ENCODE measurements at regions not wholly inside any gene's neighbourhood (a gene's known extent, or its start where the extent isn't known, plus 50 kb on each side); places are given as distances from the start of the nearest gene placed in this dataset.

DNA sequence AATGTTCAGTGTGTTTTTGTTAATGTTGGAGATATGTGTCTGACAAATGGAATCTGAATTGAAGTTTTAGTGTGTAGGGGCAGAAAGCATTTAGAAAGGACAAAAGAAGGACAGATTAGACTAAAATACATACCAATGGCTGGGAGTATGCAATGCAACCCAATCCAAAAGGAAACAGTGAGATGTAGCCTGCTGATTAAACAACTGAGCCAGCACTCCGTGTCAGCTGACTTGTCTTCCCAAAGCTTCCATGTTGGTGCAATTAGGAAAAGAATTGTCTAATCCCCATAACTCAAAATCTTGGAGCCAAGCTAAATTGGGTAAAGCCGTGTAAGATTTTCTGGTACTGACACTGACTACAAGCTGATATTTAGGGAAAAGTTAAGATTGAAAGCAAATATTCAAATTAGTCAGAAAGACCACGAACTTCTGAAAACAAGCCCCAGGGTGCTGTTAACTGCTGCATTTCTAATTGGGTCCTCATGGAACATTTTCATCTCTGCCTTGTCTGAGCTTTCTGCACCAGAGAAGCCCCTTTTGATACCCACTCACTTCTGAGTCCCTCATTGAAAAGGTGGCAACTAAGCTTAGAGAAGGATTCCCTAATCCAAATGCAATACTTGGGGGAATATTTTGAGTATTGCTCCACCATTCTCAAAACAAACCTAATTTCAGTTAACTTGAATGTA, 109.1 kb downstream of the DAD1 start:
- H3K27me3 ChIP-seq = no peaks in the 10 kb centered on the region
- no peak for TF ChIP-seq Cebpa-rat (IDR thresholded peaks at IDR 0.05)
- peak overlapping the region; percentile 92 for H3K9ac ChIP-seq
- peak overlapping the region; percentile 79 for H3K4me2 ChIP-seq
- peak overlapping the region; percentile 92 for H3K27ac ChIP-seq
- no peaks in the 10 kb centered on the region for H3K9me3 ChIP-seq
- H3K4me1 ChIP-seq = peaks cover 48% of the 10 kb centered on the region
- peak overlapping the region; percentile 71 for H3K4me3 ChIP-seq
- peaks cover 12% of the 10 kb centered on the region for H4K20me1 ChIP-seq
- 0 out of 2 replicates have a peak, but pooled peaks cover 4% of the 10 kb centered on the region for H3K36me3 ChIP-seq

DNA sequence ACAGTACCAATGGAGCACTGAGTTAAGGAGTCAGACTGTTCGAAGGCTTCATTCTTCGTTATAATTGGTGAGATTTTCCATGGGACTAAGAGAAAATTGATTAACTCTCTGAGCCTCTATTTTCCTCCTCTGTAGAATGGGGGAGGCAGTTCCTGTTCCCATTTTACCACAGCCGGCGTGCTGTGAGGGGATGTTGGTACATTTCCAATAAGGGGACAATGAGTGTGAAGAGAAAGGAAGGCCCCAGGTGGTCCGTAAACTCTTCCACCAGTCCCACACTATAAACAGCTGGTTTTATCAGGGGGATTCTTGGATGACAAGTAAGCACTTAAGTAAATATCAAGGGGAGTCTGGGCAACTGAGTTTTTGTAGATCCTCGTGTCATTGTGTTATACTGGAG, 109.9 kb downstream of the DAD1 start:
- H4K20me1 ChIP-seq = peaks cover 4% of the 10 kb centered on the region; the same call in 1 of the 2 replicates
- H3K9ac ChIP-seq = peak overlapping the region; percentile 92
- no peaks in the 10 kb centered on the region for H3K9me3 ChIP-seq
- H3K4me3 ChIP-seq = peak overlapping the region; percentile 71
- peaks cover 41% of the 10 kb centered on the region for H3K4me1 ChIP-seq
- peak overlapping the region; percentile 92 for H3K27ac ChIP-seq
- TF ChIP-seq Cebpa-rat (IDR thresholded peaks at IDR 0.05) = no peak
- no peaks in the 10 kb centered on the region for H3K36me3 ChIP-seq
- no peaks in the 10 kb centered on the region for H3K27me3 ChIP-seq
- peak overlapping the region; percentile 79 for H3K4me2 ChIP-seq

DNA sequence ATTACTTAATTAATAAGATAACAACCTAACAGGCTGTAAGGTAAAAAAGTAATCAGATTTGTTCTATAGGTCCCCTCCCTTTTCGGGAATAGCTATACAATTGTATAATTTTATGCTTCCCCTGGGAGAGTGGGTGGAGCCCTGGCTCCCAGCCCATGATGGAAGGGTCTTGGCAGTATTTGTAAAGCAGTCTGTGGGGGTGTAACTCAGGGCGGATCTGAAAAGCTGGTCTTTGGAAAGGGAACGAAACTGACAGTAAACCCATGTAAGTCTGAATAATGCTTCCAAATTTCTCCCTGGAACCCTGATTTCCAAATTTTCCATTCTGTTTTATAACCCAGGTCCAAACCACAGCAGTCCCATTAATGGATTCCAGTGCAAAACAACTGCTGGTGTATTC, 110.4 kb downstream of the DAD1 start:
- Histone ChIP-seq H3K9me3 (no peaks in the 10 kb centered on the region), H3K27ac (peak overlapping the region; percentile 92), H3K4me2 (peak overlapping the region; percentile 79), H3K36me3 (no peaks in the 10 kb centered on the region), H3K4me3 (peak overlapping the region; percentile 71), H3K9ac (peak overlapping the region; percentile 92), H3K27me3 (no peaks in the 10 kb centered on the region), H4K20me1 (no peaks in the 10 kb centered on the region; the same call in 1 of the 2 replicates), H3K4me1 (peaks cover 37% of the 10 kb centered on the region)
- no peak for TF ChIP-seq Cebpa-rat (IDR thresholded peaks at IDR 0.05)

DNA sequence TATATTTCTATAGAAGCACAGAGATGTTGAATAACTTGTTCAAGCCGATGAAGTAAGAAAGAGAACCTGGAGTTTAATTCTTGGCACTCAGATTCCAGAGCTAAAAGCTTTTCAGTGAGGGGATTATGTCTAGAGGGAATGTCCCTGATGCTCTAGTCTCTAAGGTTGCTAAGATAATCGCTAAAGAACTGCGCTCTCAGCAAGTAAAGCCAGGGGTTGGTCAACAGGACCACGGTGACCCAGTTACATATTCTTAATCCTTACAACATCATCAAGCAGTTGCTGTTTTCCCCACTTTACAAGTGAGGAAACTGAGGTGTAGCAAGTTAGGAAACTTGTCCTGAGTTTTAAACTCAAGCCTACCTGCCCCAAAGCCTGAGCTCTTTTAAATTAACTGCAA, 110.8 kb downstream of the DAD1 start:
- Histone ChIP-seq H3K9me3 (no peaks in the 10 kb centered on the region), H3K27ac (peak overlapping the region; percentile 92), H3K36me3 (no peaks in the 10 kb centered on the region), H3K4me3 (peak overlapping the region; percentile 71), H3K4me1 (peaks cover 33% of the 10 kb centered on the region), H3K4me2 (peak overlapping the region; percentile 79), H3K27me3 (no peaks in the 10 kb centered on the region), H4K20me1 (no peaks in the 10 kb centered on the region), H3K9ac (peak overlapping the region; percentile 92)
- TF ChIP-seq Cebpa-rat (IDR thresholded peaks at IDR 0.05) = no peak

DNA sequence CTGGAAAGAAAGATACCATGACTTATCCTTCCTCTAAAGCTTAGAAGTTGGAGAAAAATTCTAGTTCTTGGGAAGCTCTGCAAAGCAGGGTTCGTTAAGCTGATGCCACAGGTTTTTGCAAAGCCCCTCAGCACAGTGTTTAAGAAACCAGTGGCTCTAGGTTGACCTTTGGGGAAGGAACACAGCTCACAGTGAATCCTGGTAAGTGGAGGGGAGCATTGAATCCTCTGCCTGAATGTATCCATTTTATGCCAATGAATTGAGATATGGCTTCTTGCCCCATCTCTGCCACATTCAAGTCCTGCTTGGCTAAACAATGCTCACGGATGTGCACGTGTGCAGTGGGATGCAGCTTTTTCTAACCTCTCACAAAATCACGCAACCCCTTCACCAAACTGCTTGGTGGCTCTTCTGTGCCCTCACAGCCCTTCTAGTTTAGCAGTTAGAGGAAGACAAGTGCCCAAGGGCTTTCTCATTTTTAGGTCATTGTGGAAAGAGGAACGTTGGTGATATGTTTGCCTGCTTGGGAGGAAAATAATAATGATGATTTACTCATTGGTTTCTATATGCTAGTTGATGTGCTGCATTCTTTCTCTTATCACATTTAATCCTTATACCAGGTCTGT, 111.3 kb downstream of the DAD1 start:
- TF ChIP-seq Cebpa-rat (IDR thresholded peaks at IDR 0.05) = no peak
- H3K4me3 ChIP-seq = peak overlapping the region; percentile 71

DNA sequence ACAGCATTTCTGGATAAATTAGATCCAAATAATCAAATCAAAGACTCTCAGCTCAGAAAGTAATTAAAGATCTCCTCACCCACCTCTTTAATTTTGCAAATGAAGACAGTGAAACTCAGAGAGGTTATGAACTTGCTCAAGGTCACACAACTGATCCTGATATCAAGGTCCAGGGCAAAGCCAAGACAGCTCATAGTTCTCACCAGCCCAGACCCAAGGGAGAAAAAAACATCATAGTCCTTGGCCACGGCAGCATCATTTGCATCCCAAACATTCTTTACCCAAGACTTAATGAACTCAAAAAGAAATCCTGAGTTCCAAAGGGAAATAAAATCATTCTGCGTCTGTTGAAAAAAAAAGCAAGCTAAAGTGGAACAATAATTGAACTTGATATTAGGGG, 112.1 kb downstream of the DAD1 start:
- peak overlapping the region; percentile 92 for H3K9ac ChIP-seq
- TF ChIP-seq Cebpa-rat (IDR thresholded peaks at IDR 0.05) = no peak
- peaks cover 31% of the 10 kb centered on the region for H3K4me1 ChIP-seq
- no peaks in the 10 kb centered on the region for H4K20me1 ChIP-seq
- H3K27ac ChIP-seq = peak overlapping the region; percentile 92
- peak overlapping the region; percentile 79 for H3K4me2 ChIP-seq
- no peaks in the 10 kb centered on the region for H3K36me3 ChIP-seq
- H3K27me3 ChIP-seq = no peaks in the 10 kb centered on the region
- peak overlapping the region; percentile 71 for H3K4me3 ChIP-seq
- H3K9me3 ChIP-seq = no peaks in the 10 kb centered on the region

More for the DNA sequence above, 111.3 kb downstream of the DAD1 start:
- no peaks in the 10 kb centered on the region for H3K9me3 ChIP-seq
- H3K36me3 ChIP-seq = no peaks in the 10 kb centered on the region
- H3K27me3 ChIP-seq = no peaks in the 10 kb centered on the region
- peak overlapping the region; percentile 92 for H3K9ac ChIP-seq
- H3K4me2 ChIP-seq = peak overlapping the region; percentile 79
- peaks cover 30% of the 10 kb centered on the region for H3K4me1 ChIP-seq
- peak overlapping the region; percentile 92 for H3K27ac ChIP-seq
- no peaks in the 10 kb centered on the region for H4K20me1 ChIP-seq

DNA sequence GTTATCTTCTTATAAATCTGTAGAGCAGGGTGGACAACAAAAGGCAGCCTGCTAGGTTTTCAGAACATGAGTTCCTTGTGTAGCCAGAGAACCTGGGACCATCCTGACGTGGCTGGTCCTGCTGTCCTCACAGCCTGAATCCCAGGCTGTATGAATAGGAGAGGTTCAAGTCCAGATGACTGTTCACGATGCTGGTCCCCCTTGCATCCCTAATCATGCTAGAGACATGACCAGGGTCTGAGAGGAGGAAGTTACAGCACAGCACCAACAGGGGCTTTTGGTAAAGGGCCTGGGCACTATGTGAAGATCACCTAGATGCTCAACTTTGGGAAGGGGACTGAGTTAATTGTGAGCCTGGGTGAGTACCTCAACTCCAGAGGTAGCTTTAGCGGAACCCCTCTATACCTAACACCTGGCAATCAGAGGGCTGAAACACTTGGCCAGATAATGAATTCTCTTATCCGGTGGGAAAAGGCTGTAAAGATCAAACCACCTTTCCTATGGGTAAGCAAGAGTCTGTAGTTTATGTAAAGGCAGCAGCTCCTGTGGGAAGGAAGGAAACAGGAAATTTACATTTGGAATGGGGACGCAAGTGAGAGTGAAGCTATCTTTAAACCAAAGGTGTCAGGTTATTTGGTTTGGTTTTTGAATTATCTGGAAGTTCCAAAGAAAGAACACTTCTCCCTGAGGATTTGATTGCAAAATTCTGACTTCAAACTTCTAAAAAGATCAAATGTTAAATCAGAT, 112.8 kb downstream of the DAD1 start:
- H3K4me2 ChIP-seq = peak overlapping the region; percentile 79
- peak overlapping the region; percentile 92 for H3K9ac ChIP-seq
- peak overlapping the region; percentile 92 for H3K27ac ChIP-seq
- TF ChIP-seq Cebpa-rat (IDR thresholded peaks at IDR 0.05) = no peak
- no peaks in the 10 kb centered on the region for H3K9me3 ChIP-seq
- no peaks in the 10 kb centered on the region for H4K20me1 ChIP-seq
- H3K4me1 ChIP-seq = peaks cover 30% of the 10 kb centered on the region
- H3K36me3 ChIP-seq = no peaks in the 10 kb centered on the region
- peak overlapping the region; percentile 71 for H3K4me3 ChIP-seq
- no peaks in the 10 kb centered on the region for H3K27me3 ChIP-seq

DNA sequence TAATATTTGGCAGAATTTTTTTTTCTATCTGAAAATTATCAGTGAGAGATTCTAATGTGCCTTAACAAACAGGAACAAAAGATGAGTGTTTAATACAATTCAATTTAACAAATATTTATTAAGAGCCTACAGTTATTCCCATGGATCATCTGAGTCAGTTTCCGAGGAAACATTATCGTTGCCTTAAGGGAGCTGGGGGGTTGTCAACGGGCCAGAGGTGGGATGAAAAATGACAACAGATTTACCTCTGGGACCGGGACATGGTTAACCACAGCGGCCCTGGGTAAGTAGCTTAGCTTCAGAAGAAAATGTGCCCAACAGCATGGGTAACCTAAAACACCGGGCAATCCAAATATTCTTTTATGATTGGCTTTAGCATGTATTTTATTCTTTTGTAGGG, 113.6 kb downstream of the DAD1 start:
- Histone ChIP-seq H3K9me3 (no peaks in the 10 kb centered on the region), H3K27ac (peak overlapping the region; percentile 92), H3K4me2 (peak overlapping the region; percentile 79)

DNA sequence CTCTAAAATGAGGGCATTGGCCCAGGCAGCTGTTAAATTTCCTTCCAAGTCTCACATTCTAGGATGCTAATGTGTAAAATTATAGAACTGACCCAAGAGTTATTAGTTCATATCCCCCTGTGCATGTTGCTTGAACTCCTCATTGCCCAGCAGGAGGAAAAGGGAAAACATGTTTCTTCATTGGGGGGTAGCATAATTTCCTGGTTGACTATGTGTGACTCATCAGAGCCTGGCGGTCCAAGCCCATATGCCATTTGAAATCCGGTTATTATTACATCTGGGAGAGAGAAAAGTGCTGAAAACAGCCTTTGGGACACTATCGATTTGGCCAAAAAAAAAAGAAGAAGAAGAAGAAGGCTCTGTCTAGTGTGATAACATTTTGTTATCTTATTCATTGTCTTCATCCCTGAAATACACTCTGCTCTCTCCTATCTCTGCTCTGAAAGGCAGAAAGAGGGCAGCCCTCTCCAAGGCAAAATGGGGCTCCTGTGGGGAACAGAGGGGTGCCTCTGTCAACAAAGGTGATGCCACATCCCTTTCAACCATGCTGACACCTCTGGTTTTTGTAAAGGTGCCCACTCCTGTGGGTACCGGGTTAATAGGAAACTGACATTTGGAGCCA, 114.2 kb downstream of the DAD1 start:
- Histone ChIP-seq H3K4me2 (peak overlapping the region; percentile 79), H3K4me1 (peaks cover 26% of the 10 kb centered on the region), H3K4me3 (peak overlapping the region; percentile 71), H4K20me1 (no peaks in the 10 kb centered on the region), H3K27ac (peak overlapping the region; percentile 92), H3K9me3 (no peaks in the 10 kb centered on the region), H3K9ac (peak overlapping the region; percentile 92), H3K36me3 (no peaks in the 10 kb centered on the region), H3K27me3 (no peaks in the 10 kb centered on the region)
- no peak for TF ChIP-seq Cebpa-rat (IDR thresholded peaks at IDR 0.05)

More for the DNA sequence above, 113.6 kb downstream of the DAD1 start:
- peak overlapping the region; percentile 71 for H3K4me3 ChIP-seq
- H3K9ac ChIP-seq = peak overlapping the region; percentile 92
- no peaks in the 10 kb centered on the region for H3K36me3 ChIP-seq
- no peaks in the 10 kb centered on the region for H3K27me3 ChIP-seq
- H4K20me1 ChIP-seq = no peaks in the 10 kb centered on the region
- no peak for TF ChIP-seq Cebpa-rat (IDR thresholded peaks at IDR 0.05)
- H3K4me1 ChIP-seq = peaks cover 26% of the 10 kb centered on the region

Data from BLaER1 (cell line).